ENCODE measurements at regions not wholly inside any gene's neighbourhood (a gene's known extent, or its start where the extent isn't known, plus 50 kb on each side); places are given as distances from the start of the nearest gene placed in this dataset.

DNA sequence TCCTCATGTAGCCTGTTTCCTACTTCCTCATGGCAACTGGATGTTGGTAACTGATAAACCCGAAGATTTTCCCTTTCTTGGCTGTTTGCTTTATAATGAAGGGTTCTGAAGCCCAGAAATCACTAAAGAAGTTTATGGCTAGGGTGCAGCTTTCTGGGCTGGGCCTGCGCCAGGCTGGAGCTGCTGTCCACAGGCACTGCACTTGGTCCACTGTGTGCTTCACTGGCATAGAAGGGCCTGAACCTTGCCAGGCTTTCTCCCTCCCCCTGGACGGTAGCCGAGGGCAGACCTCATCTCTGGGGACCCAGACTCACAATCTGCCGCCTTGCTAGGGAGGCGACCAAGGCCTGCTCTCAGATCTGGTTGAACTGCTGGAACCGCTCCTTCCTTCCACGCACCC, 133.3 kb upstream of the SPRED2 start (continued):
- TF ChIP-seq, protein P1, sequence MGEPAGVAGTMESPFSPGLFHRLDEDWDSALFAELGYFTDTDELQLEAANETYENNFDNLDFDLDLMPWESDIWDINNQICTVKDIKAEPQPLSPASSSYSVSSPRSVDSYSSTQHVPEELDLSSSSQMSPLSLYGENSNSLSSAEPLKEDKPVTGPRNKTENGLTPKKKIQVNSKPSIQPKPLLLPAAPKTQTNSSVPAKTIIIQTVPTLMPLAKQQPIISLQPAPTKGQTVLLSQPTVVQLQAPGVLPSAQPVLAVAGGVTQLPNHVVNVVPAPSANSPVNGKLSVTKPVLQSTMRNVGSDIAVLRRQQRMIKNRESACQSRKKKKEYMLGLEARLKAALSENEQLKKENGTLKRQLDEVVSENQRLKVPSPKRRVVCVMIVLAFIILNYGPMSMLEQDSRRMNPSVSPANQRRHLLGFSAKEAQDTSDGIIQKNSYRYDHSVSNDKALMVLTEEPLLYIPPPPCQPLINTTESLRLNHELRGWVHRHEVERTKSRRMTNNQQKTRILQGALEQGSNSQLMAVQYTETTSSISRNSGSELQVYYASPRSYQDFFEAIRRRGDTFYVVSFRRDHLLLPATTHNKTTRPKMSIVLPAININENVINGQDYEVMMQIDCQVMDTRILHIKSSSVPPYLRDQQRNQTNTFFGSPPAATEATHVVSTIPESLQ (CRISPR knock-in tag; IDR thresholded peaks at IDR 0.05): no peak
- TF ChIP-seq NR3C1 (CRISPR knock-in tag; conservative IDR thresholded peaks at IDR 0.05; ENCODE audit: low read depth) (no peak), ATF1 (CRISPR knock-in tag; IDR thresholded peaks at IDR 0.05) (no peak)
- TF ChIP-seq, protein P2, sequence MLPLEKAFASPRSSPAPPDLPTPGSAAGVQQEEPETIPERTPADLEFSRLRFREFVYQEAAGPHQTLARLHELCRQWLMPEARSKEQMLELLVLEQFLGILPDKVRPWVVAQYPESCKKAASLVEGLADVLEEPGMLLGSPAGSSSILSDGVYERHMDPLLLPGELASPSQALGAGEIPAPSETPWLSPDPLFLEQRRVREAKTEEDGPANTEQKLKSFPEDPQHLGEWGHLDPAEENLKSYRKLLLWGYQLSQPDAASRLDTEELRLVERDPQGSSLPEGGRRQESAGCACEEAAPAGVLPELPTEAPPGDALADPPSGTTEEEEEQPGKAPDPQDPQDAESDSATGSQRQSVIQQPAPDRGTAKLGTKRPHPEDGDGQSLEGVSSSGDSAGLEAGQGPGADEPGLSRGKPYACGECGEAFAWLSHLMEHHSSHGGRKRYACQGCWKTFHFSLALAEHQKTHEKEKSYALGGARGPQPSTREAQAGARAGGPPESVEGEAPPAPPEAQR (CRISPR knock-in tag; IDR thresholded peaks at IDR 0.05): no peak

- Mint-ChIP-seq H3K27ac (no peak overlapping the region), H3K27me3 (ENCODE audit: low read depth) (peaks cover 63% of the 10 kb centered on the region), H3K36me3 (no peaks in the 10 kb centered on the region), H3K4me1 (peaks cover 17% of the 10 kb centered on the region), H3K9me3 (0 out of 2 replicates have a peak, but pooled peaks cover 3% of the 10 kb centered on the region), H3K4me3 (no peak overlapping the region)
- POLR2A ChIA-PET: no interaction called here
- TF ChIP-seq, protein P3, sequence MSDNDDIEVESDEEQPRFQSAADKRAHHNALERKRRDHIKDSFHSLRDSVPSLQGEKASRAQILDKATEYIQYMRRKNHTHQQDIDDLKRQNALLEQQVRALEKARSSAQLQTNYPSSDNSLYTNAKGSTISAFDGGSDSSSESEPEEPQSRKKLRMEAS (CRISPR knock-in tag; IDR thresholded peaks at IDR 0.05): no peak
- TF ChIP-seq ZNF219 (CRISPR knock-in tag; IDR thresholded peaks at IDR 0.05; ENCODE audit: borderline replicate concordance) (no peak), ZBTB21 (CRISPR knock-in tag; IDR thresholded peaks at IDR 0.05; ENCODE audit: borderline replicate concordance) (no peak)
- DNase-seq (ENCODE audit: low spot score): no peak
- no peak for ATAC-seq
- CTCF ChIA-PET: interaction anchor here (0.6 kb wide), 1 partner anchor 75 kb away, joined by 3 read pairs; no protein-coding TSS in a partner anchor
Measured at GRCh38 chr2:65564299-65564698, 131.9 kb upstream of the SPRED2 start.

GRCh38 chr2:65562890-65563289, 130.5 kb upstream of the SPRED2 start:
- CTCF ChIA-PET: no interaction called here
- no peak for DNase-seq (ENCODE audit: low spot score)

DNA sequence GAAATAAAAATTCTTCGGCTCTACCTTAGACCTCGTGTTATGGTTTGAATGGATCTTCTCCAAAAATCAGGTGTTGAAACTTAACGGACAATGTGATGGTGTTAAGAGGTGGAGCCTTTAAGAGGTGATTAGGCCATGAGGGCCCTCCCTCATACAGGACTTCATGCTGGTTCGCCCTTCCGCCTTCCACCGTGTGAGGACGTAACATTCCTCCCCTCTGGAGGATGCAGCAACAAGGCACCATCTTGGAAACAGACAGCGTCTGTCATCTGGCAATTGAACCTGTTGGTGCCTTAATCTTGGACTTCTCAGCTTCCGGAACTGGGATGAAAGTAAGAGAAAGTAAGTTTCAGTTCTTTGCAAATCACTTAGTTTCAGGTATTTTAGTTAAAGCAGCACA, 126.3 kb upstream of the SPRED2 start:
- Mint-ChIP-seq H3K9me3 (0 out of 2 replicates have a peak, but pooled peaks cover 3% of the 10 kb centered on the region), H3K4me1 (peaks cover 26% of the 10 kb centered on the region), H3K27me3 (ENCODE audit: low read depth) (peaks cover 78% of the 10 kb centered on the region), H3K27ac (no peak overlapping the region; the same call in 1 of the 2 replicates), H3K36me3 (no peaks in the 10 kb centered on the region), H3K4me3 (peak overlapping the region; percentile 14)
- ChIA-PET CTCF (interaction anchor here (1.6 kb wide), 1 partner anchor 293 kb away, joined by 7 read pairs; no protein-coding TSS in a partner anchor), POLR2A (no interaction called here)
- peak; percentile 75 for ATAC-seq
- peak; percentile 25 for DNase-seq (ENCODE audit: low spot score)
- TF ChIP-seq PREB (CRISPR knock-in tag; IDR thresholded peaks at IDR 0.05; ENCODE audit: borderline replicate concordance) (no peak), ARID4B (CRISPR knock-in tag; IDR thresholded peaks at IDR 0.05; ENCODE audit: borderline replicate concordance) (no peak), ZNF219 (CRISPR knock-in tag; IDR thresholded peaks at IDR 0.05; ENCODE audit: borderline replicate concordance) (no peak), ZNF263 (CRISPR knock-in tag; IDR thresholded peaks at IDR 0.05; ENCODE audit: low read depth) (no peak), MYBL2 (CRISPR knock-in tag; IDR thresholded peaks at IDR 0.05) (no peak), ATF2 (CRISPR knock-in tag; IDR thresholded peaks at IDR 0.05; ENCODE audit: borderline replicate concordance, low read depth) (no peak), ZNF232 (CRISPR knock-in tag; IDR thresholded peaks at IDR 0.05) (no peak), SMAD4 (CRISPR knock-in tag; IDR thresholded peaks at IDR 0.05) (no peak), MXD4 (CRISPR knock-in tag; IDR thresholded peaks at IDR 0.05; ENCODE audit: borderline replicate concordance) (no peak)

More at GRCh38 chr2:65562890-65563289, 130.5 kb upstream of the SPRED2 start:
- POLR2A ChIA-PET: no interaction called here
- no peak overlapping the region for H3K4me3 Mint-ChIP-seq
- H3K9me3 Mint-ChIP-seq: 0 out of 2 replicates have a peak, but pooled peaks cover 3% of the 10 kb centered on the region
- peaks cover 31% of the 10 kb centered on the region for H3K4me1 Mint-ChIP-seq
- no peak overlapping the region for H3K27ac Mint-ChIP-seq
- no peak for ATAC-seq
- peaks cover 71% of the 10 kb centered on the region for H3K27me3 Mint-ChIP-seq (ENCODE audit: low read depth)
- no peaks in the 10 kb centered on the region for H3K36me3 Mint-ChIP-seq
- TF ChIP-seq GRHL2 (CRISPR knock-in tag; IDR thresholded peaks at IDR 0.05; ENCODE audit: insufficient replicate concordance, severe bottlenecking) (no peak), SMAD4 (CRISPR knock-in tag; IDR thresholded peaks at IDR 0.05) (no peak)

All from WTC11 (cell line).